ENCODE measurements at regions not wholly inside any gene's neighbourhood (a gene's known extent, or its start where the extent isn't known, plus 50 kb on each side); places are given as distances from the start of the nearest gene placed in this dataset.

GRCh38 chr1:219460081-219460895, 152.6 kb downstream of the ZC3H11B start:
- no peak overlapping the region for H3K27ac ChIP-seq (ENCODE audit: control insufficient read depth, insufficient read depth, low read length)
- TF ChIP-seq CTCF (optimal IDR thresholded peaks at IDR 0.05 in 1 of 3, IDR thresholded peaks at IDR 0.05 in 1 of 3, conservative IDR thresholded peaks at IDR 0.05 in 1 of 3; ENCODE audit: extremely low read depth in 1 of 3, insufficient read depth in 2 of 3, low read length in 3 of 3) = no peak
- TF ChIP-seq EZH2 (IDR thresholded peaks at IDR 0.05; ENCODE audit: low read length) = no peak
- no peak overlapping the region for H3K4me3 ChIP-seq (ENCODE audit: control insufficient read depth in 2 of 3, extremely low read depth in 1 of 3, insufficient read depth in 2 of 3, low read depth in 1 of 3, low read length in 3 of 3)
- no peak for DNase-seq (ENCODE audit: low read depth, low spot score)
- no peaks in the 10 kb centered on the region for H3K27me3 ChIP-seq (ENCODE audit: control insufficient read depth, extremely low read depth, insufficient read depth, low read length)
- no peaks in the 10 kb centered on the region for H4K20me1 ChIP-seq (ENCODE audit: control insufficient read depth, extremely low read depth, insufficient read depth, low read length)
- H3K79me2 ChIP-seq (ENCODE audit: control insufficient read depth, insufficient read depth, low read length) = no peaks in the 10 kb centered on the region
- H3K4me1 ChIP-seq (ENCODE audit: control insufficient read depth, extremely low read depth, insufficient read depth, low read length) = no peaks in the 10 kb centered on the region
- no peak for FAIRE-seq
- no peaks in the 10 kb centered on the region for H3K36me3 ChIP-seq (ENCODE audit: control insufficient read depth in 2 of 2, extremely low read depth in 1 of 2, insufficient read depth in 2 of 2, low read length in 2 of 2)
- peak overlapping the region; percentile 35 for H3K4me2 ChIP-seq (ENCODE audit: control insufficient read depth, extremely low read depth, insufficient read depth, low read depth, low read length)
- no peak overlapping the region for H3K9ac ChIP-seq (ENCODE audit: control insufficient read depth, extremely low read depth, insufficient read depth, low read length)
- dilution Hi-C loops (cut with MboI; ENCODE audit: extremely low pct_ligation_motif_present, low sequenced_read_pairs) = no loop called here
- H2AFZ ChIP-seq (ENCODE audit: control insufficient read depth, low read length) = no peak overlapping the region
- no peaks in the 10 kb centered on the region for H3K9me1 ChIP-seq (ENCODE audit: control insufficient read depth, extremely low read depth, insufficient read depth, low read length)
- H3K9me3 ChIP-seq (ENCODE audit: control insufficient read depth, low read depth, low read length) = no peaks in the 10 kb centered on the region

GRCh38 chr1:219459351-219460080, 153.4 kb downstream of the ZC3H11B start:
- Histone ChIP-seq H3K9ac (ENCODE audit: control insufficient read depth, extremely low read depth, insufficient read depth, low read length) (no peak overlapping the region), H3K27me3 (ENCODE audit: control insufficient read depth, extremely low read depth, insufficient read depth, low read length) (no peaks in the 10 kb centered on the region), H3K36me3 (ENCODE audit: control insufficient read depth in 2 of 2, extremely low read depth in 1 of 2, insufficient read depth in 2 of 2, low read length in 2 of 2) (no peaks in the 10 kb centered on the region), H2AFZ (ENCODE audit: control insufficient read depth, low read length) (no peak overlapping the region), H3K4me2 (ENCODE audit: control insufficient read depth, extremely low read depth, insufficient read depth, low read depth, low read length) (no peak overlapping the region), H3K4me3 (ENCODE audit: control insufficient read depth in 2 of 3, extremely low read depth in 1 of 3, insufficient read depth in 2 of 3, low read depth in 1 of 3, low read length in 3 of 3) (no peak overlapping the region), H3K4me1 (ENCODE audit: control insufficient read depth, extremely low read depth, insufficient read depth, low read length) (no peaks in the 10 kb centered on the region), H3K79me2 (ENCODE audit: control insufficient read depth, insufficient read depth, low read length) (no peaks in the 10 kb centered on the region), H3K27ac (ENCODE audit: control insufficient read depth, insufficient read depth, low read length) (no peak overlapping the region), H3K9me1 (ENCODE audit: control insufficient read depth, extremely low read depth, insufficient read depth, low read length) (no peaks in the 10 kb centered on the region), H3K9me3 (ENCODE audit: control insufficient read depth, low read depth, low read length) (no peaks in the 10 kb centered on the region), H4K20me1 (ENCODE audit: control insufficient read depth, extremely low read depth, insufficient read depth, low read length) (no peaks in the 10 kb centered on the region)
- FAIRE-seq (no peak), DNase-seq (ENCODE audit: low read depth, low spot score) (no peak)
- TF ChIP-seq EZH2 (IDR thresholded peaks at IDR 0.05; ENCODE audit: low read length) (no peak), CTCF (optimal IDR thresholded peaks at IDR 0.05 in 1 of 3, IDR thresholded peaks at IDR 0.05 in 1 of 3, conservative IDR thresholded peaks at IDR 0.05 in 1 of 3; ENCODE audit: extremely low read depth in 1 of 3, insufficient read depth in 2 of 3, low read length in 3 of 3) (no peak)
- dilution Hi-C loops (cut with MboI; ENCODE audit: extremely low pct_ligation_motif_present, low sequenced_read_pairs) = no loop called here
